ENCODE measurements at regions not wholly inside any gene's neighbourhood (a gene's known extent, or its start where the extent isn't known, plus 50 kb on each side); places are given as distances from the start of the nearest gene placed in this dataset.
A peak's percentile ranks its signal among the peaks of the same experiment; 100 is the strongest.

GRCh38 chr10:3625959-3626751 lies 158.9 kb downstream of the KLF6 start:
- no peak for DNase-seq (ENCODE audit: low spot score)

GRCh38 chr10:3624367-3624766 lies 160.6 kb downstream of the KLF6 start:
- no peak for DNase-seq (ENCODE audit: low spot score)

- DNase-seq (ENCODE audit: low spot score) = no peak
Observed at GRCh38 chr10:3623746-3624145, 161.3 kb downstream of the KLF6 start.

GRCh38 chr10:3622845-3623621 lies 162.0 kb downstream of the KLF6 start:
- DNase-seq (ENCODE audit: low spot score) = no peak

- peak; percentile 23 for DNase-seq (ENCODE audit: low spot score)
Observed at GRCh38 chr10:3622427-3622826, 162.6 kb downstream of the KLF6 start.

GRCh38 chr10:3620818-3621217 lies 164.2 kb downstream of the KLF6 start:
- no peak for DNase-seq (ENCODE audit: low spot score)

- DNase-seq (ENCODE audit: low spot score) = no peak
Observed at GRCh38 chr10:3619241-3619640, 165.8 kb downstream of the KLF6 start.

GRCh38 chr10:3616880-3617279 lies 168.1 kb downstream of the KLF6 start:
- DNase-seq (ENCODE audit: low spot score) = no peak

GRCh38 chr10:3613318-3613717 lies 171.7 kb downstream of the KLF6 start:
- no peak for DNase-seq (ENCODE audit: low spot score)

- no peak for DNase-seq (ENCODE audit: low spot score)
Observed at GRCh38 chr10:3612183-3613001, 172.6 kb downstream of the KLF6 start.

GRCh38 chr10:3606309-3606708 lies 178.7 kb downstream of the KLF6 start:
- no peak for DNase-seq (ENCODE audit: low spot score)

GRCh38 chr10:3605882-3606281 lies 179.1 kb downstream of the KLF6 start:
- no peak for DNase-seq (ENCODE audit: low spot score)

GRCh38 chr10:3595736-3596135 lies 189.3 kb downstream of the KLF6 start:
- no peak for DNase-seq (ENCODE audit: low spot score)

- DNase-seq (ENCODE audit: low spot score) = no peak
Observed at GRCh38 chr10:3593611-3594010, 191.4 kb downstream of the KLF6 start.

GRCh38 chr10:3592424-3592823 lies 192.6 kb downstream of the KLF6 start:
- DNase-seq (ENCODE audit: low spot score) = no peak

GRCh38 chr10:3588816-3589215 lies 196.2 kb downstream of the KLF6 start:
- DNase-seq (ENCODE audit: low spot score) = no peak

GRCh38 chr10:3588346-3588745 lies 196.7 kb downstream of the KLF6 start:
- no peak for DNase-seq (ENCODE audit: low spot score)

GRCh38 chr10:3584926-3585784 lies 199.9 kb downstream of the KLF6 start:
- DNase-seq (ENCODE audit: low spot score) = no peak

- no peak for DNase-seq (ENCODE audit: low spot score)
Observed at GRCh38 chr10:3580565-3580964, 204.4 kb downstream of the KLF6 start.

- no peak for DNase-seq (ENCODE audit: low spot score)
Observed at GRCh38 chr10:3579845-3580244, 205.2 kb downstream of the KLF6 start.

- DNase-seq (ENCODE audit: low spot score) = no peak
Observed at GRCh38 chr10:3578682-3579081, 206.3 kb downstream of the KLF6 start.

Data from HT-29 (cell line).